NCI-H146 (cell line): ENCODE measurements at regions not wholly inside any gene's neighbourhood (a gene's known extent, or its start where the extent isn't known, plus 50 kb on each side); places are given as distances from the start of the nearest gene placed in this dataset.
"Not testable (repeated sequence)": the region's sequence is repeated elsewhere in the genome, so short reads cannot be mapped to it uniquely, and the experiment has no call there.

Source experiments
- DNase-seq: peaks from one replicate; lab custom pipeline; 2025; lab: John Stamatoyannopoulos, UW

DNA sequence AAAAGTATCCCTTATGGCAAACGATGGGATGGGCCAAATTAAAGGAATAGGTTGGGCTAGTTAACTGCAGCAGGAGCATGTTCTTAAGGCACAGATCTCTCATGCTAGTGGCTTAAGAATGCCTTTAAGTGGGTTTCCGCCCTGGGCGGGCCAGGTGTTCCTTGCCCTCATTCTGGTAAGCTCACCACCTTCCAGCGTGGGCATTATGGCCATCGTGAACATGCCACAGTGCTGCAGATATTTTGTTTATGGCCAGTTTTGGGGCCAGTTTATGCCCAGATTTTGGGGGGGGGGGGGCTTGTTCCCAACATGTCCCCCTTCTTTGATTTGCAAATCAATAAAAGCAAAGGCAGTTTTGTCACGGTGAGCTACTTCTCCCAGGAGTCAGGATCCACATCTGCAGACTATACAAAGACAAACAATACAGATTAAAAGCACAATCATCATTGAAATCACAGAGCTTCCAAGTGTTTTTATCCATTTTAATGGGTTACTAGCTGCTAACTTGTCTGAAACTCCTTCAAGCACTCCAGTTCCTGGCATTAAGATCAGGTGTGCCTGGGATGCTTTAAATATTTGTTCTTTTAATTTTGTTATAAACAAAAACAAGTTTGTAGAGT, 563.3 kb upstream of the MBL2 start:
- DNase-seq = not testable (repeated sequence)

DNA sequence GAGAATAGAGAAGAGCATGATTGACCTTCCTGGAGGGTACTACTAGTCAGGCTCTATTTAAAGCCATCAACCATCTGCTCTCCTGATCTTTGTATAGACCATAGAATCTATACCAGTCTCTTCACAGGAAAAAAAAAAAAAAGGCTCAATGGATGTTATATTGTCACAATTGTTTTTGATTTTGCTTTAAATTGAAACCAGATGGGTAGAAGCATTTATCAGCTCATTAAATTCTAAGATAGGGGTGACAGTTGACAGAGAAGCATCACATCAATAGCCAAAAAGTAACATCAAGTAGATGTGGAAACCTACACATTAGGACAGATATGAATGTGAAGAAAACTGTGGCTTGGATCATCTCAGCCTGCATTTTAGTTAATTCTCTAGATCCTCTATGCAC, 558.9 kb upstream of the MBL2 start:
- DNase-seq = no peak

DNA sequence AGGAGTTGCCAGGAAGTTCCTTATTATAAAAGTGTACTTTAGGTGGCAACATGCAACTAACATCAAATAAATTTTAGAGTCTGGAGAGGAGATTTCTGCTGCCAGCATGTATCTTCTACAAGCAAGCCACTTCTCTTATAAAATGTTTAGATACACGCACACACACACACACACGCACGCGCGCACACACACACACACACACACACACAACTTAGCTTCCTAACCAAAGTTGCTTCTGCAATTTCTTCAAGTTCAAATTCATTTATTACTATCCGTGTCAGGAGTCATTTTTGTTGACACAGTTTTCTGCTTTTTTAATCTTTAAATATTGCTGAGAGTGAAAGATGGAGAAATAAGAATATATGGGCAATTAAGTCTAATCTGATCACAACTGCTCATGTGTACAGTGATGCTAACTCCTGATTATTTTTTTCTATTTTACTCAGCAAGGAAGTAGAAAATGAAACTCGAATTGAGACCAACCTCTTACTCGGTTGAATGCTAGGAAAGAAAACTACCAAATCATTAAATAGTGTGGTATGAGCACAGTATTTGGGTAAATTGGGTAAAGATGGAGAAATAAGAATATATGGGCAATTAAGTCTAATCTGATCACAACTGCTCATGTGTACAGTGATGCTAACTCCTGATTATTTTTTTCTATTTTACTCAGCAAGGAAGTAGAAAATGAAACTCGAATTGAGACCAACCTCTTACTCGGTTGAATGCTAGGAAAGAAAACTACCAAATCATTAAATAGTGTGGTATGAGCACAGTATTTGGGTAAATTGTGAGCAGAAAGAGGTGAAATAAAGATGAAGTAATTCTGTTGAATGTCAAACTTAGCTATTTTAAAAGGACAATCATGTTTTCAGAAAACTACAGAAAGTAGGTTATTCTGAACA, 554.1 kb upstream of the MBL2 start:
- not testable (repeated sequence) for DNase-seq

DNA sequence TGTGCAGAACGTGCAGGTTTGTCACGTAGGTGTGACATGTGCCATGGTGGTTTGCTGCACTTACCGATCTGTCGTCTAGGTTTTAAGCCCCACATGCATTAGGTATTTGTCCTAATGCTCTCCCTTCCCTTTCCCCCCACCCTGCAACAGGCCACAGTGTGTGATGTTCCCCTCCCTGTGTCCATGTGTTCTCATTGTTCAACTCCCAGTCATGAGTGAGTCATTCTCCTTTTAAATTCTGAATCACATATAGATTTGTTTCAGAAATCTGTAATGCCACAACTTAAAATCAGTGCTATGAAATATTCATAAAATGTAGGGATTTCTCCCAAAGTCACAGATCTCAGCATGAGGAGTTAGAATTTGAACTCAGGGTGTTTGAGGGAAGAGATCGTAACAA, 552.5 kb upstream of the MBL2 start:
- DNase-seq = no peak

DNA sequence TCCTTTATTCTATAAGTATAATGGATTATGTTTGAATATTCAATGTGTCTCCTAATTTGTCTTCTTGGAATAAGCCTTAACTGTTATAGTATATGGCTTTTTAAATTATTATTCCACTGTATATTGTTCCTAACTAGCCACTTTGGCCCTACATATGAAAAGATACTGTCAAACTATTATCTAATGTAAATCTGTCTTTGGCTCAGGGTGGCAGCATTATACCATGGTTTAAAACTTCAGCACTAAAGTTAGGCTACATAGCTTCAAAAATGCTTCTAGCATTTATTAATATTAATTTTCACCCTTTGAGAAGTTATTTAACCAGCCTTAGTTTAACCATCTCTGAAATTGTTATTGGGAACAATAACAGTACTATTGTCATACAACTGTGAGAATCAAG, 543.1 kb upstream of the MBL2 start:
- no peak for DNase-seq

DNA sequence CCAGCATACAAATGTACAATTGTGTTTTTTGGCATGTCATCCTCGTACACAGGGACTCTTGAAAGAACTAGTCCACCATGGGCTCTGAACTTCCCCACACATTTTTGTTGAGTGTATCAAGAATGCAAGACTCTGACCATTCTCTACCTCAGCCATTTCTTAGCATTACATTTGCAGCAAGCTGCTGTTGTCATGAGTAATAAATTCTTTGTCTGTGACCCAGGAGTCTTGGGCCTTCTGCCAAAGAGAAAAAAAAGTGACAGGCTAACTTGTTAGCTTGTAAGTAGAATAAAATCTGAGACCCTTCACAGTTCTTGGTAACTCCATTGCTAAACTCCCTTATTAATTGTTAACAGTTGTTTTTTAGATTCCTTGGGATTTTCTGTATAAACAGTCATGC, 542.3 kb upstream of the MBL2 start:
- no peak for DNase-seq

DNA sequence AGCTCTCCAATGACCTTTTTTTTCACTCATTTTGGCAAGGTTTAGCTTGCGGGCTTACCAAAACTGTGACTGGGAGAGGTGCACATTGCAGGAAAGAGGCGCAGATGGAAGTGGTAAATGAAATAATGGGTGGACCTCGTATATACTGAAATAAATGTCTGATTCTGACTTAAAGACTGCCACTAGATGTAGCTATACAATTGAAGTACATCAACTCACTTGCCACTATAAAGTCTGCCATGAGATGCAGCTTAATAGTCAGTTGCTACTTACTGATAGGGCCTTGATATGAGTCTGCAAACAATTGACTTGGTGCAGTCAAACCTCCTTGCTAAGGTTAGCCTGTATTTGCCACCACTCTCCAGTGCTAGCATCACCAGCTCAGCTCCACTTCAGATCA, 525.9 kb upstream of the MBL2 start:
- DNase-seq = no peak

DNA sequence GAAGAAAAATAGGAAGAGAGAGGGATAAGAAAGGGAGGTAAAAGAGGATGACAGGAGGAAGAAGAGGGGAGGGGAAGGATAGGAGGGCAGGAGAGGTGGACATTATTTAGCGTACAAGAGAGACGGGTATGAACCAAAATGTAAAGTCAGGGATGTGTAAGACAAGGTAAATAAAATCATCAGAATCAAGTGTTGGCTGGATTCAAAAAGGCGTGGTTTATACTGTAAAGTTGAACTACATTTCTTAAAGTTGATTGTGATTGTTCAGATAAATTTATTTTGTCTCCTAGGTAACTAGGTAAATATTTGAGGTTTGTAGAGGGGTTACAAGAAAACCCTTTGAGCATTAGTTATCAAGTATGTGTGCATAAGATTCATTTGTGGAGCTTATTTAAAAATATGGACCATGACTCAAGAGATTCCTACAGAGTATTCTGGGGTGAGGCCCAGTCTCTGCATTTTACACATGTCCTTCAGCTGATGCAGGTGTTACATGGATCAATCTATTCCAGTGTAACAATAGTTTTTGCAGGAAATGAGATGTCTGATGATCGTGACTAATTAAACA, 512.1 kb upstream of the MBL2 start:
- no peak for DNase-seq

DNA sequence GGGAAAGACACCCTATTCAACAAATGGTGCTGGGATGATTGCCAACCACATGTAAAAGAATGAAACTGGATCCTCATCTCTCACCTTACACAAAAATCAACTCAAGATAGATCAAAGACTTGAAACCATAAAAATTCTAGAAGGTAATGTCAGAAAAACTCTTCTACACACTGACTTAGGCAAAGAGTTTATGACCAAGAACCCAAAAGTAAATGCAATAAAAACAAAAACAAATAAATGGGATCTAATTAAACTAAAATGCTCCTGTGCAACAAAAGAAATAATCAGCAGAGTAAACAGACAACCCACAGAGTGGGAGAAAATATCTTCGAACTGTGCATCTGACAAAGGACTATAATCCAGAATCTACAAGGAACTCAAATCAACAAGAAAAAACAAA, 504.2 kb upstream of the MBL2 start:
- no peak for DNase-seq

DNA sequence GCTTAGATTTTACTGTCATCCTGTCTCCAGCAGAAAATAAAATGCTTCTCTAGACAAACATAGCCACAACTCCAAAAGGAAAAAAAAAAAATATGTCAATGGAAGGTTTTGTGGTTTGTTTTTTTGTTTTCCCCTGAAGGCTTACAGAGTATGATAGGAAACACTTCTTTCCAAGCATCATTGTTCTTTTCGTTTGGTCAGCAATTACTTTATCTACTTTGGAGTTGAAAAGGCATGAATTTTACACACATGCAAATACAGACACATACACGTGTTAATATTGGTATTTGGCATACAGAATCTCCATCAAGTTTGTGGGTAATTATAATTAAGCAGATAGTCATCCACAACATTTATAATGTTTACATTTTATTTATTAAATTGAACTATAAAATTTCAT, 496.9 kb upstream of the MBL2 start:
- no peak for DNase-seq

DNA sequence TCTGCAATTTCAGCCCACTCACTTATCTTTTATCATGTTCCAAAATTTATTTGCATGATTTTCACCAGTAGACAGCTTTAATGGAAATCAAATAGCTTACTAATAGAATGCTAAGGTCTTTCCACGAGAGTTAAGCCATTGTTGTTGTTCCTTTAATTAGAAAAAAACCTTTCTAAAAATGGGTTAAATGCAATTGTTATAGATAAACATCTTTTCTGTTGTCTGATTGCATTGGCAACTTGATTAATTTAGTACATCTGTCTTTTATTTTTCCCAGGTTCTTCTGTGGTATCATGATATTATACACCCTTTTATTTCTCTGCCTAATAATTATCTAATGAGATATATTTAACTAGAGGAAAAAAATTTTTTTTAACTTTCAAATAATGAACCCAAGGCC, 487.6 kb upstream of the MBL2 start:
- DNase-seq = no peak

DNA sequence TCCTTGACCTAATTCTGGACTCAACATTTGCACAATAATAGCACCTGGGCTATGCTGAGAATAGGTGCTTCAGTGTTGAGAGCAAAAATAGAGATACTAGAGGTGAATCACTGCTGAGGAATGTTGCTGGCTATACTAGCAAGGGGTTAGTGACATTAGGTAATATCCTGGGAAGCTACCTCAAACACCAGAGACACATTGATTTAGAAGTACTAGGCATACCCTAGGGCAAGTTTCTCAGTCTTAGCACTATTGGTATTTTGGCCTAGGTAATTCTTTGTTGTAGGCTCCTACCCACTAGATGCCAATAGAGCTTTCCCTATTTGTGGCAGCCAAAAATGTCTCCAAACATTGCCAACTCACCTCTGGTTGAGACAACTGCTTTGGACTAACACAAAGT, 484.0 kb upstream of the MBL2 start:
- DNase-seq = no peak

DNA sequence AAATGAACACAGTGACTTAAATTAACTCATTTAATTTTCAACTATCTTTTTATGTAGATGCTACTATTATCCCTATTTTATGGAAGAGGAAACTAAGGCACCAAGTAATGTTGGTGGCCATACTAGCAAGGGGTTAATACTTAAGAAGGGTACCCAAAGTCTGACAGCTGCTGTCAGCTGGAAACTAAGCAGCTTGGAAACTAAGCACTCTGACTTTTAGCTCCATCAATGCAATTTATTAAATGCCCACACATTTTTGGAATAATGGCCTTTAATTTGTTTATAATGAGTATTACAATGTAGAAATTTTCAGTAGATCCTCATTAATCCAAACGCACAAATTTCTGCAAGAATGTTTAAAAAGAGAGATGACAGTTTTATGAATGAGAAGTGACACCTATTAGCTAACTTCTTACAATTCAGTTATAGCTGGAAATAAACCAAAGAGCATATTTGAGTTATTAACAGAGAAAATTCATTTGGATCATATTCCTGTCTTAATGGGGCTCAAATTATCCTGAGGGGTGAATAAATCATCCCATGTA, 483.1 kb upstream of the MBL2 start:
- no peak for DNase-seq

DNA sequence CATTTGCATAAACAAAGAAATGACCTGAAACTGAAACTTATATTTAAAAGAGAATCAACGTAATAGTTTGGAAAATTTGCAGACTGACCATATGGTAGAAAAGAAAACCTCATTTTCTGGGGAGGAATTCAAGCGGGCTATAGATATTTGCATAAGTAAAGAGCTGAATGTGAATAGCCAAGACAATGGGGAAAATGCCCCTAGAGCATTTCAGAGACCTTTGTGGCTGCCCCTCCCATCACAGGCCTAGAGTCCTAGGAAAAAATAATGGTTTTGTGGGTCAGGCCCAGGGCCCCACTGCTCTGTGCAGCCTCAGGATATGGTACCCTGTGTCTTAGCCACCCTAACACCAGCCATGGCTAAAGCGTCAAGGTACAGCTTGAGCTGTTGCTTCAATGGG, 480.6 kb upstream of the MBL2 start:
- DNase-seq = no peak

DNA sequence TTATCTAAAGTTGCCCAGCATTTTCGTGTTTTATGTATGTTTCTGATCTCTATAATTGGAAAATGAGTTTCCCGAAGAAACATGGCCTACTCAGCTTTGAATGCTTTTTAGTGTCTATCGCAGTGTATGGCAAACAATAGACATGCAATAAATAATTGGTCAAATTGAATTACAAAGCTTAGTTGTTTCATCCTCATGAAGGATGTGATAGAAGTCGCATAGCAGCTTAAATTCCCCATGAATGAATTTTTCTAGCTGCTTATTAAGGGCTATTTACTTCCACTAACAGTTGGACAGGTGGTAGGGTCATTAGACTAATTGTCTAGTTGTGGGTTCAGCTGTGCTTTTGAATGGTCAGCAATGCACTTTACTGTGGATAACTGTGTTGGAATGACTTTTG, 467.3 kb upstream of the MBL2 start:
- DNase-seq = peak; percentile 85

DNA sequence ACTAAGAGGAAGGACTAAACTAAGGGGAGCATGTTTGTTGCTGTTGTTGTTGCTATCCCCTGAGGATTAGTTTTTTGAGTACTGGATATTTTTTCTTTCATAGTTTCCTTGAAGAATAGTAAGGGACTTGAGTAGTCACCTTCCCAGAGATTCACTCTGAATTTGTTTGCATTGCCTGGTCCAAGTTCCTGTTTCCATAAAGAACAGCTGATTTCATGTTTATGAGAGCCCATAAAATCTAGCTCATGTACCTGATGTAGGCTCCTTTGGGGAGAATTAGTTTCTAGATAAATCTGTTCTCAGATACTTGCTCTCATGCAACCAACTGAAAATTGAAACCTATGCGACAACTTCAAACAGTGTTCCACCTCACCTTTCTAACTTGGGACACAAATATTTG, 464.4 kb upstream of the MBL2 start:
- no peak for DNase-seq

DNA sequence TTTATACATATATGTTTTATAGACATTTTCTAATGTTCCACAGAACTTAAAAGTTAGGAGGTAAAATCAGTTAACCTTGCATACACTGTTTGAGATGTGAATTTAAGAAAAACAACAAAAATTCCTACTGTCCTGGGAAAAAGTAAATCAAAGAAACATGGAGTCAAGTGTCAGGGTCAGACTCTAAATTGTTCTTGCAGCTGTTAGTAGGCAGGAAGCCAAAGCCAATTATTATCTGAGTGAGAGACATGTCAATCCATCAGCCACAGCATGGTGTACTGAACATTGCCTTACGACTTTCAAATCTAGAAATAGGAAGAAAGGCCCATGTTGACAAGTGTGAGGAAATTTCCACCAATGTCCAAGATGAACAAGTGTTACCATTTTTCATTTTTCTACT, 461.2 kb upstream of the MBL2 start:
- DNase-seq = peak; percentile 68

DNA sequence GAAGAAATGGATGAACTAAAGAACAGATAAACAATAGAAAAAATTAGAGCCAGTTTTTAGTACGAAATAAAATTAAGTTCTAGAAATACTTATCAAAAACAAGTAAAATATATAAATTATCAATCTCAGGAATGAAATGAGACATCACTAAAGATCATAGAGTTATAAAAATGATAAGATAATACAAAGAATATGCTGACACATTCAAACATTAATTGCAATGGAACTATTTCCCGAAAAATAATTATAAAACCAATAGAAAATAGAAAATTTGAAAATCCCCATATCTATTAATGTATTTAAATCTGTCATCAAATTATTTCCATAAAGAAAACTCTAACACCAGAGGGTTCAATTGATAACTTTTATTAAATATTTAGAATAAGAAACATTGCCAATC, 458.1 kb upstream of the MBL2 start:
- DNase-seq = no peak

DNA sequence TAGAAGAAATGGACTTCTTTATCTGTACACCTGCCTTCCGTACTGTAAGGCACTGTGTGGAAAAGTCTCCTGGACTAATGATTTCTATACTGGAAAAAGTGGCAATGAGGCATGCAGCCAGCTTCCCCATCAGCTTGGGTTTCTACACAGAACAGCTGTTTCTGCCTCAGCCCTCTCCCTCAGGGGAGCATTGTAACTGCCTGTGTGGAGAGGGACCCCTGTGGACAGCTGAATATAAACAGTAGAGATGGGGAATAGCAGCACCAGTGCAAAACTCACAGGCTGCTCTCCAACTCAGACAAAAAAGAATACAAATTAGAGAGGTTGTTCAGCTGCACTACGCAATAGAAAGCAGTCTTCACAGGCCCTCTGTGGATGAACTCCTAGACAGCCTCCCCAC, 451.3 kb upstream of the MBL2 start:
- DNase-seq = peak; percentile 81

DNA sequence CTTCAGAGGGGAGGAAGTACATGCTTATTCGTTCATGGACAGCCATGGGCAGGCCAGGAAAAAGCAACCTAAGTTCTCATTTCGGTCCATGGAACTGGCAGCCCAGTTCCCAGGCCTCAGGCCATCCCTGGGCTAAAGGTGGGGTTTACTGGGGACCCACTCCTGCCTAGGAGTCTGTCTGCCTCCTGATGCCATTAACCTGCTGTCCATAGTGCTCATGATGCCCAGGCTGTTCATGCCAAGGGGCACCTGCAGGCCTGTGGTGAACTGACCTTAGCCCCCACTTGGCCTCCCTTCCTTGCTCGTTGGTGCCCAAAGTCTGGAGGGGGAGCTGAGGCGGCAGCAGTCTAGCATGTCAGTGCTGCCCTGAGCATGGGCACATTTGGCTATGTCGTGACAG, 450.2 kb upstream of the MBL2 start:
- DNase-seq = no peak

DNA sequence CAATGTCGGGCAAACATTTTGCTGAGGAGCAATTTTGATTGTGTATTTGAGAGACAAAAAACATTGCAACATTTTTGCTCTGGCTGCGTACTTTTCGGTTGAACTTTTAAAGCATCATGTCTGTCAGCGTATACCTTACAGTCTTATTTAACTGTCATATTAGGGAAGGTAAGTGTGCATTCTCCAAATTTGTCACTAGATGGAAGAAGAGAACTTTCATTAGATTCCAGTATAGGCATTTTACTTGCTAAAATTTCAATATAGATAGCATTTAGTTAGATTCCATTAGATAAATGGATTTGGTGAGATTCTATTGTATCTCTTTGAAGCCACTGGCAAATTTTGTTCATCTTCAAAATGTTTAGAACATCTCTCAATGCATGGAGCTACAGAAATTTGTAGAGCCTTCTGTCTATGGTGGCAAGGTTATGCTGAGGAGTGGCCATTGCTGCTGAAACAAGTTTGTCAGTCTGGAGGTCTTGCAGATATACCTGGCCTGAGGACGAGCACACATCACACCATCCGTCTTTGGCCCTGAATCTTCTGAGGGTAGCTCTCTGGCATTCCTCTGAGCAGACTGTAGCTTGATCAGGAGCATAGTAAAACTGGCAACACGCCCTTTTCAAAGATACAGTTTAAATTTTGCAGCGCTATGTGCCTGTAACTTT, 437.5 kb upstream of the MBL2 start:
- DNase-seq = peak; percentile 37

DNA sequence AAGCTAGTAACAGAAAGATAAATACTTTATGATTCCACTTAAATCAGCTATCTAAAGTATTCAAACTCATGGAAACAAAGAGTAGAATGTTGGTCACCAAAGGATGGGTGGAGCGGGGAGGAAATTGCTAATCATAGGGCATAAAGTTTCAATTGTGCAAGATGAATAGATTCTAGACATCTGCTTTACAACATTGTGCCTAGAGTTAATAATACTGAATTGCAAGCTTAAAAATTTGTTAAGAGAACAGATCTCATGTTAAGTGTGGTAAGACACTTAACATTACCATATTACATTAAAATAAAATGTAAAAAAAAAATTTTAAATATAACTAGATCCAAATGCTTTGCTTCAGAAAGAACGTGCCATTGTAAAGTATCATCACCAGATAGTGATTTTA, 411.1 kb upstream of the MBL2 start:
- DNase-seq = no peak

DNA sequence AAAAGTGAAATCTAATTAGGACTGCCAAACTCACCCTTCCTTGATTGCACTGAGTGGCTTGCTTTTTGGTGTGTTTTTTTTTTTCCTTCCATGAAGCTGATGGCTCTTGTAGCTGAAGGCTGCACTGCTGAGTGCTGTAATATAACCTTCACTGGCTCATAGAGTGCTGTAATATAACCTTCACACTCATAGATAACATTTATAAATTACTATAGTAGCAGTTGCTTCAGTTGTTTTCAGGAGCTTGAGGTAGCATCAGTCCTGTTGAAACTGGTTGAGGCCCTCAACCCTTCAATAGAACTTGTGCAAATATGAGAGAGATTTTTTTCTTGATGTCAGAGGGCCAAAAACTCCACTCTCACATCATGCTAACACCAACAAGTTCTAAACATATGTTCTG, 404.9 kb upstream of the MBL2 start:
- no peak for DNase-seq
